NCI-H460 (cell line): ENCODE measurements at regions not wholly inside any gene's neighbourhood (a gene's known extent, or its start where the extent isn't known, plus 50 kb on each side); places are given as distances from the start of the nearest gene placed in this dataset.

Source experiments
- DNase-seq: peaks from one replicate; pipeline ENCODE4 v3.0.0-alpha.2; 2016; ENCODE audit warnings: low read depth; ENCODE audit errors: extremely low read depth

GRCh38 chr12:89029961-89030360, 322.3 kb downstream of the DUSP6 start:
- no peak for DNase-seq

GRCh38 chr12:89024580-89024979, 327.7 kb downstream of the DUSP6 start:
- DNase-seq, result no peak

- no peak for DNase-seq
These were observed 328.4 kb downstream of the DUSP6 start for GRCh38 chr12:89023936-89024335.

- no peak for DNase-seq
These were observed 331.6 kb downstream of the DUSP6 start for GRCh38 chr12:89020689-89021088.

- DNase-seq, result no peak
These were observed 332.2 kb downstream of the DUSP6 start for GRCh38 chr12:89020121-89020480.

- peak; percentile 89 for DNase-seq
These were observed 332.7 kb downstream of the DUSP6 start for GRCh38 chr12:89019439-89020120.

GRCh38 chr12:89016970-89017778, 335.1 kb downstream of the DUSP6 start:
- DNase-seq, result peak; percentile 78

- no peak for DNase-seq
These were observed 336.9 kb downstream of the DUSP6 start for GRCh38 chr12:89015419-89015818.

- no peak for DNase-seq
These were observed 353.9 kb downstream of the DUSP6 start for GRCh38 chr12:88998421-88998820.

GRCh38 chr12:88996200-88996788, 356.0 kb downstream of the DUSP6 start:
- no peak for DNase-seq

GRCh38 chr12:88994971-88995370, 357.3 kb downstream of the DUSP6 start:
- no peak for DNase-seq

GRCh38 chr12:88994537-88994936, 357.8 kb downstream of the DUSP6 start:
- DNase-seq, result no peak

GRCh38 chr12:88993651-88994050, 358.6 kb downstream of the DUSP6 start:
- DNase-seq, result peak; percentile 51

GRCh38 chr12:88986056-88986455, 366.2 kb downstream of the DUSP6 start:
- no peak for DNase-seq

- no peak for DNase-seq
These were observed 366.7 kb downstream of the DUSP6 start for GRCh38 chr12:88985631-88986030.

- no peak for DNase-seq
These were observed 367.3 kb downstream of the DUSP6 start for GRCh38 chr12:88985011-88985410.

- no peak for DNase-seq
These were observed 369.6 kb downstream of the DUSP6 start for GRCh38 chr12:88982694-88983093.

GRCh38 chr12:88977115-88977514, 375.2 kb downstream of the DUSP6 start:
- DNase-seq, result no peak

GRCh38 chr12:88973998-88974397, 378.3 kb downstream of the DUSP6 start:
- no peak for DNase-seq

- no peak for DNase-seq
These were observed 381.6 kb downstream of the DUSP6 start for GRCh38 chr12:88970740-88971139.

- DNase-seq, result no peak
These were observed 383.2 kb downstream of the DUSP6 start for GRCh38 chr12:88969127-88969526.
